ENCODE measurements at regions not wholly inside any gene's neighbourhood (a gene's known extent, or its start where the extent isn't known, plus 50 kb on each side); places are given as distances from the start of the nearest gene placed in this dataset.

- H3K4me3 ChIP-seq (ENCODE audit: low read length), result no peak overlapping the region
- WGBS (ENCODE audit: insufficient coverage, insufficient read length), result no CpG with 5 or more reads among the region's 1 CpG
- DNase-seq (ENCODE audit: low read depth, low spot score), result no peak
- no peaks in the 10 kb centered on the region for H3K9me3 ChIP-seq (ENCODE audit: control insufficient read depth, insufficient read depth, low read length)
- H3K27me3 ChIP-seq (ENCODE audit: control insufficient read depth, insufficient read depth, low read length), result no peaks in the 10 kb centered on the region
- H3K27ac ChIP-seq (ENCODE audit: low read length), result no peak overlapping the region
- no peaks in the 10 kb centered on the region for H3K36me3 ChIP-seq (ENCODE audit: control insufficient read depth, insufficient read depth, low read length)
- H3K4me1 ChIP-seq (ENCODE audit: control insufficient read depth, insufficient read depth, low read length), result no peaks in the 10 kb centered on the region
Observed at GRCh38 chr2:35081622-35082015, 1274.0 kb upstream of the CRIM1 start.

- H3K27me3 ChIP-seq (ENCODE audit: control insufficient read depth, insufficient read depth, low read length), result no peaks in the 10 kb centered on the region
- H3K27ac ChIP-seq (ENCODE audit: low read length), result no peak overlapping the region
- H3K4me1 ChIP-seq (ENCODE audit: control insufficient read depth, insufficient read depth, low read length), result no peaks in the 10 kb centered on the region
- H3K4me3 ChIP-seq (ENCODE audit: low read length), result no peak overlapping the region
- no peaks in the 10 kb centered on the region for H3K36me3 ChIP-seq (ENCODE audit: control insufficient read depth, insufficient read depth, low read length)
- DNase-seq (ENCODE audit: low read depth, low spot score), result no peak
- WGBS (ENCODE audit: insufficient coverage, insufficient read length), result no CpG with 5 or more reads among the region's 1 CpG
- H3K9me3 ChIP-seq (ENCODE audit: control insufficient read depth, insufficient read depth, low read length), result no peaks in the 10 kb centered on the region
Observed at GRCh38 chr2:35081001-35081621, 1274.5 kb upstream of the CRIM1 start.

GRCh38 chr2:35080231-35080910 lies 1275.2 kb upstream of the CRIM1 start:
- WGBS (ENCODE audit: insufficient coverage, insufficient read length), result no CpG with 5 or more reads among the region's 5 CpGs
- H3K27me3 ChIP-seq (ENCODE audit: control insufficient read depth, insufficient read depth, low read length), result no peaks in the 10 kb centered on the region
- H3K36me3 ChIP-seq (ENCODE audit: control insufficient read depth, insufficient read depth, low read length), result no peaks in the 10 kb centered on the region
- H3K4me3 ChIP-seq (ENCODE audit: low read length), result no peak overlapping the region
- H3K27ac ChIP-seq (ENCODE audit: low read length), result no peak overlapping the region
- DNase-seq (ENCODE audit: low read depth, low spot score), result no peak
- H3K9me3 ChIP-seq (ENCODE audit: control insufficient read depth, insufficient read depth, low read length), result no peaks in the 10 kb centered on the region
- H3K4me1 ChIP-seq (ENCODE audit: control insufficient read depth, insufficient read depth, low read length), result no peaks in the 10 kb centered on the region

GRCh38 chr2:35067420-35067819 lies 1288.2 kb upstream of the CRIM1 start:
- Histone ChIP-seq H3K9me3 (ENCODE audit: control insufficient read depth, insufficient read depth, low read length) (no peaks in the 10 kb centered on the region), H3K4me1 (ENCODE audit: control insufficient read depth, insufficient read depth, low read length) (no peaks in the 10 kb centered on the region), H3K27me3 (ENCODE audit: control insufficient read depth, insufficient read depth, low read length) (no peaks in the 10 kb centered on the region), H3K4me3 (ENCODE audit: low read length) (no peak overlapping the region), H3K27ac (ENCODE audit: low read length) (no peak overlapping the region), H3K36me3 (ENCODE audit: control insufficient read depth, insufficient read depth, low read length) (no peaks in the 10 kb centered on the region)
- no peak for DNase-seq (ENCODE audit: low read depth, low spot score)
- no CpG with 5 or more reads among the region's 1 CpG for WGBS (ENCODE audit: insufficient coverage, insufficient read length)

GRCh38 chr2:35063836-35064235 lies 1291.7 kb upstream of the CRIM1 start:
- Histone ChIP-seq H3K27me3 (ENCODE audit: control insufficient read depth, insufficient read depth, low read length) (no peaks in the 10 kb centered on the region), H3K36me3 (ENCODE audit: control insufficient read depth, insufficient read depth, low read length) (no peaks in the 10 kb centered on the region), H3K27ac (ENCODE audit: low read length) (no peak overlapping the region), H3K4me1 (ENCODE audit: control insufficient read depth, insufficient read depth, low read length) (no peaks in the 10 kb centered on the region), H3K4me3 (ENCODE audit: low read length) (no peak overlapping the region), H3K9me3 (ENCODE audit: control insufficient read depth, insufficient read depth, low read length) (no peaks in the 10 kb centered on the region)
- DNase-seq (ENCODE audit: low read depth, low spot score), result no peak
- no CpG with 5 or more reads among the region's 5 CpGs for WGBS (ENCODE audit: insufficient coverage, insufficient read length)

GRCh38 chr2:35035883-35036282 lies 1319.7 kb upstream of the CRIM1 start:
- no peak overlapping the region for H3K27ac ChIP-seq (ENCODE audit: low read length)
- H3K9me3 ChIP-seq (ENCODE audit: control insufficient read depth, insufficient read depth, low read length), result no peaks in the 10 kb centered on the region
- H3K27me3 ChIP-seq (ENCODE audit: control insufficient read depth, insufficient read depth, low read length), result no peaks in the 10 kb centered on the region
- no peaks in the 10 kb centered on the region for H3K36me3 ChIP-seq (ENCODE audit: control insufficient read depth, insufficient read depth, low read length)
- WGBS (ENCODE audit: insufficient coverage, insufficient read length), result no CpG with 5 or more reads among the region's 3 CpGs
- no peak for DNase-seq (ENCODE audit: low read depth, low spot score)
- H3K4me1 ChIP-seq (ENCODE audit: control insufficient read depth, insufficient read depth, low read length), result no peaks in the 10 kb centered on the region
- no peak overlapping the region for H3K4me3 ChIP-seq (ENCODE audit: low read length)

- no peak for DNase-seq (ENCODE audit: low read depth, low spot score)
- no peaks in the 10 kb centered on the region for H3K4me1 ChIP-seq (ENCODE audit: control insufficient read depth, insufficient read depth, low read length)
- no peak overlapping the region for H3K27ac ChIP-seq (ENCODE audit: low read length)
- no peaks in the 10 kb centered on the region for H3K9me3 ChIP-seq (ENCODE audit: control insufficient read depth, insufficient read depth, low read length)
- H3K27me3 ChIP-seq (ENCODE audit: control insufficient read depth, insufficient read depth, low read length), result no peaks in the 10 kb centered on the region
- no peak overlapping the region for H3K4me3 ChIP-seq (ENCODE audit: low read length)
- no peaks in the 10 kb centered on the region for H3K36me3 ChIP-seq (ENCODE audit: control insufficient read depth, insufficient read depth, low read length)
- no CpG with 5 or more reads among the region's 4 CpGs for WGBS (ENCODE audit: insufficient coverage, insufficient read length)
Observed at GRCh38 chr2:35033748-35034147, 1321.8 kb upstream of the CRIM1 start.

- DNase-seq (ENCODE audit: low read depth, low spot score), result no peak
- Histone ChIP-seq H3K36me3 (ENCODE audit: control insufficient read depth, insufficient read depth, low read length) (no peaks in the 10 kb centered on the region), H3K27me3 (ENCODE audit: control insufficient read depth, insufficient read depth, low read length) (no peaks in the 10 kb centered on the region), H3K4me3 (ENCODE audit: low read length) (no peak overlapping the region), H3K27ac (ENCODE audit: low read length) (no peak overlapping the region), H3K4me1 (ENCODE audit: control insufficient read depth, insufficient read depth, low read length) (no peaks in the 10 kb centered on the region), H3K9me3 (ENCODE audit: control insufficient read depth, insufficient read depth, low read length) (no peaks in the 10 kb centered on the region)
Observed at GRCh38 chr2:35023545-35023944, 1332.0 kb upstream of the CRIM1 start.

GRCh38 chr2:35000453-35000852 lies 1355.1 kb upstream of the CRIM1 start:
- Histone ChIP-seq H3K27me3 (ENCODE audit: control insufficient read depth, insufficient read depth, low read length) (no peaks in the 10 kb centered on the region), H3K4me1 (ENCODE audit: control insufficient read depth, insufficient read depth, low read length) (no peaks in the 10 kb centered on the region), H3K36me3 (ENCODE audit: control insufficient read depth, insufficient read depth, low read length) (no peaks in the 10 kb centered on the region), H3K9me3 (ENCODE audit: control insufficient read depth, insufficient read depth, low read length) (no peaks in the 10 kb centered on the region), H3K4me3 (ENCODE audit: low read length) (no peak overlapping the region), H3K27ac (ENCODE audit: low read length) (no peak overlapping the region)
- DNase-seq (ENCODE audit: low read depth, low spot score), result no peak
- WGBS (ENCODE audit: insufficient coverage, insufficient read length), result no CpG with 5 or more reads among the region's 1 CpG

GRCh38 chr2:34998741-34999140 lies 1356.8 kb upstream of the CRIM1 start:
- no peak for DNase-seq (ENCODE audit: low read depth, low spot score)
- no peaks in the 10 kb centered on the region for H3K9me3 ChIP-seq (ENCODE audit: control insufficient read depth, insufficient read depth, low read length)
- H3K27ac ChIP-seq (ENCODE audit: low read length), result no peak overlapping the region
- no CpG with 5 or more reads among the region's 5 CpGs for WGBS (ENCODE audit: insufficient coverage, insufficient read length)
- no peaks in the 10 kb centered on the region for H3K36me3 ChIP-seq (ENCODE audit: control insufficient read depth, insufficient read depth, low read length)
- no peaks in the 10 kb centered on the region for H3K27me3 ChIP-seq (ENCODE audit: control insufficient read depth, insufficient read depth, low read length)
- no peak overlapping the region for H3K4me3 ChIP-seq (ENCODE audit: low read length)
- no peaks in the 10 kb centered on the region for H3K4me1 ChIP-seq (ENCODE audit: control insufficient read depth, insufficient read depth, low read length)

GRCh38 chr2:34997779-34998178 lies 1357.8 kb upstream of the CRIM1 start:
- no CpG with 5 or more reads among the region's 6 CpGs for WGBS (ENCODE audit: insufficient coverage, insufficient read length)
- Histone ChIP-seq H3K4me1 (ENCODE audit: control insufficient read depth, insufficient read depth, low read length) (no peaks in the 10 kb centered on the region), H3K36me3 (ENCODE audit: control insufficient read depth, insufficient read depth, low read length) (no peaks in the 10 kb centered on the region), H3K27me3 (ENCODE audit: control insufficient read depth, insufficient read depth, low read length) (no peaks in the 10 kb centered on the region), H3K27ac (ENCODE audit: low read length) (no peak overlapping the region), H3K9me3 (ENCODE audit: control insufficient read depth, insufficient read depth, low read length) (no peaks in the 10 kb centered on the region), H3K4me3 (ENCODE audit: low read length) (no peak overlapping the region)
- DNase-seq (ENCODE audit: low read depth, low spot score), result no peak

All from iPS DF 6.9 (cell line).